MM.1S (cell line): ENCODE measurements at regions not wholly inside any gene's neighbourhood (a gene's known extent, or its start where the extent isn't known, plus 50 kb on each side); places are given as distances from the start of the nearest gene placed in this dataset.

Experiments
- CTCF ChIP-seq: fragments of 300-600 bp; sonication (generic); IDR thresholded peaks from 2 replicates; pipeline ENCODE4 v1.5.1; 2016; ENCODE audit warnings: antibody characterized with exemption, low read length, mixed read lengths
- EZH2 ChIP-seq: fragments of 300-600 bp; sonication (generic); optimal IDR thresholded peaks from 2 replicates; pipeline ENCODE3; 2017; ENCODE audit warnings: low read depth, mild to moderate bottlenecking, antibody characterized with exemption, low read length, mixed read lengths

- TF ChIP-seq CTCF (no peak), EZH2 (no peak)
These were observed 132.0 kb downstream of the RBFOX3 start for GRCh38 chr17:79478841-79479240.
